ENCODE measurements at regions not wholly inside any gene's neighbourhood (a gene's known extent, or its start where the extent isn't known, plus 50 kb on each side); places are given as distances from the start of the nearest gene placed in this dataset.
"Not testable (repeated sequence)": the region's sequence is repeated elsewhere in the genome, so short reads cannot be mapped to it uniquely, and the experiment has no call there.

DNA sequence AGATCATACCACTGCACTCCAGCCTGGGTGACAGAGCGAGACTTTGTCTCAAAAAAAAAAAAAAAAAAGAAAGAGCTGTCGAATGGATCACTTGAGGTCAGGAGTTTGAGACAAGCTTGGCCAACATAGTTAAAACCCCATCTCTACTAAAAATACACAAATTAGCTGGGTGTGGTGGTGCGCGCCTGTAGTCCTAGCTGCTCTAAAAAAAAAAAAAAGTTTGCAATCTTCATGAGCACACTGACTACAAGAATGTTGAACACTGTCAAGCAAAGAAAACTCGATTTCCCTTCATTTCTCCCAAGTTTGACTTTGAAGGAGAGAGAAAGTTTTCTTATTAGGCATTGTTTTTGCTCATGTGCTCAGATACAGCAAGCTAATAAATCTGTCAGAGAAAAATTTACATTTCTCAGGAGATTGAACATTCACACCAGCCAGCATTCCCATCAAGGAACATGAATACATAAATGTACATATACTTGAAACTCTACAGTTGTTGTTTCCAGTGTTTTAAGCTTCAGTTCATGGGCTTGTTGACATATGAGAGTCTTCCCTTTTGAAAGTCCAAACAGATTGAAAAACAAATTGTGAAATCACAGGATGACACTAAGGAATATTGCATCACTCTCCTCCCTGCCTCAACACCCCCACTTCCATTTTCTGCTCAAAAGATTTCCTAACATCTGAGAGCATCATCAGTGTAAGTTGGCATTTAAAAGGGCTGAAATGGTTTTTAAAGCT, 81.8 kb downstream of the ARRDC3 start:
- Histone ChIP-seq H3K9me3 (no peaks in the 10 kb centered on the region), H3K36me3 (no peaks in the 10 kb centered on the region), H3K4me1 (peaks cover 0 to 4% of the 10 kb centered on the region in 2 donors), H3K27ac (no peak overlapping the region), H3K4me3 (no peak overlapping the region), H3K27me3 (no peaks in the 10 kb centered on the region)
- no peak for DNase-seq (ENCODE audit: low spot score in 2 of 2)
- TF ChIP-seq, protein P1, sequence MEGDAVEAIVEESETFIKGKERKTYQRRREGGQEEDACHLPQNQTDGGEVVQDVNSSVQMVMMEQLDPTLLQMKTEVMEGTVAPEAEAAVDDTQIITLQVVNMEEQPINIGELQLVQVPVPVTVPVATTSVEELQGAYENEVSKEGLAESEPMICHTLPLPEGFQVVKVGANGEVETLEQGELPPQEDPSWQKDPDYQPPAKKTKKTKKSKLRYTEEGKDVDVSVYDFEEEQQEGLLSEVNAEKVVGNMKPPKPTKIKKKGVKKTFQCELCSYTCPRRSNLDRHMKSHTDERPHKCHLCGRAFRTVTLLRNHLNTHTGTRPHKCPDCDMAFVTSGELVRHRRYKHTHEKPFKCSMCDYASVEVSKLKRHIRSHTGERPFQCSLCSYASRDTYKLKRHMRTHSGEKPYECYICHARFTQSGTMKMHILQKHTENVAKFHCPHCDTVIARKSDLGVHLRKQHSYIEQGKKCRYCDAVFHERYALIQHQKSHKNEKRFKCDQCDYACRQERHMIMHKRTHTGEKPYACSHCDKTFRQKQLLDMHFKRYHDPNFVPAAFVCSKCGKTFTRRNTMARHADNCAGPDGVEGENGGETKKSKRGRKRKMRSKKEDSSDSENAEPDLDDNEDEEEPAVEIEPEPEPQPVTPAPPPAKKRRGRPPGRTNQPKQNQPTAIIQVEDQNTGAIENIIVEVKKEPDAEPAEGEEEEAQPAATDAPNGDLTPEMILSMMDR (IDR thresholded peaks at IDR 0.05), result no peak
- intact Hi-C loops (cut with DNase I), result no loop called here

DNA sequence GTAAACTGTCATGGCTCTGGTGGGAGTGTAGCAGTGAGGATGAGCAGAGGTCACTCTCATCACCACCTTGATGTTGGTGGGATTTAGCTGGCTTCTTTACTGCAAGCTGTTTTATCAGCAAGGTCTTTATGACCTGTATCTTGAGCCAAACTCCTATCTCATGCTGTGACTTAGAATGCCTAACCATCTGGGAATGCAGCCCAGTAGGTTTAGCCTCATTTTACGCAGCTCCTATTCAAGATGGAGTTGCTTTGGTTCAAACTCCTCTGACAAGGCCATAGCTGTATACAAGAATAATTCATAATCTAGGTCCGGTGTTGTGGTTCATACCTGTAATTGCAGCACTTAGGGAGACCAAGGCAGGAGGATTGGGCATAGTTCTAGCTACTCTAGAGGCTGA, 85.1 kb downstream of the ARRDC3 start:
- no peaks in the 10 kb centered on the region for H3K27me3 ChIP-seq
- TF ChIP-seq, protein P1 (IDR thresholded peaks at IDR 0.05), result no peak
- no peak for DNase-seq (ENCODE audit: low spot score in 2 of 2)
- intact Hi-C loops (cut with DNase I), result loop anchor here (2.0 to 5.0 kb wide), 2 partner anchors 17 to 84 kb away; partner anchors contain the start of gene ARRDC3
- H3K9me3 ChIP-seq, result no peaks in the 10 kb centered on the region
- H3K36me3 ChIP-seq, result no peaks in the 10 kb centered on the region
- H3K4me3 ChIP-seq, result no peak overlapping the region
- peaks cover 0 to 4% of the 10 kb centered on the region in 2 donors for H3K4me1 ChIP-seq
- H3K27ac ChIP-seq, result no peak overlapping the region

DNA sequence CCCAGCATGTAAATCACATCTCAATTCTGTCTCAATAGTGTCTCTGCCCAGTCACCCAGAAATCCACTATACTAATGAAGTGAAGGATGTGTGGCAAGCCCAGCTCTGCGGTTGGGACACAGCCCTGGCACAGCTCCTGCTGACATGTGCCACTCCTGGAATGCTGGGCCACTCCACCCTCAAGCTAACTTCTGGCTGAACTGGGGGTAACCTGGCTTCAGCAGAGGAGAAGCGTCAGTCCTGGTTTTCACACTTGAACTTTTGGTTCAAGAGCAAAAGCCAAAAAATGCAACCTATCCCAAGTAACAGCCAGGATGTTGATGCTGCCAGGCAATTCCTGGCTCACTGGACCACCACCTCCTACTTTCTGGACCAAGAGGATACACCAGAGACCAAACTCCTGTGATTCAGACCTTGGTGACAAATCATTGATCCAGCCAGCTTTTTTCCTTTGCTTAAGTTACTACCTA, 86.4 kb downstream of the ARRDC3 start:
- Histone ChIP-seq H3K4me3 (no peak overlapping the region), H3K27ac (peak overlapping the region; percentile 5 to 64), H3K36me3 (no peaks in the 10 kb centered on the region), H3K27me3 (no peaks in the 10 kb centered on the region), H3K9me3 (no peaks in the 10 kb centered on the region), H3K4me1 (peaks cover 0 to 4% of the 10 kb centered on the region in 2 donors)
- intact Hi-C loops (cut with DNase I), result loop anchor here (2.0 to 5.0 kb wide), 2 partner anchors 16 to 86 kb away; partner anchors contain the start of gene ARRDC3
- peak in 1 of 2 donors; percentile 90 for DNase-seq (ENCODE audit: low spot score in 2 of 2)
- TF ChIP-seq, protein P1 (IDR thresholded peaks at IDR 0.05), result no peak

DNA sequence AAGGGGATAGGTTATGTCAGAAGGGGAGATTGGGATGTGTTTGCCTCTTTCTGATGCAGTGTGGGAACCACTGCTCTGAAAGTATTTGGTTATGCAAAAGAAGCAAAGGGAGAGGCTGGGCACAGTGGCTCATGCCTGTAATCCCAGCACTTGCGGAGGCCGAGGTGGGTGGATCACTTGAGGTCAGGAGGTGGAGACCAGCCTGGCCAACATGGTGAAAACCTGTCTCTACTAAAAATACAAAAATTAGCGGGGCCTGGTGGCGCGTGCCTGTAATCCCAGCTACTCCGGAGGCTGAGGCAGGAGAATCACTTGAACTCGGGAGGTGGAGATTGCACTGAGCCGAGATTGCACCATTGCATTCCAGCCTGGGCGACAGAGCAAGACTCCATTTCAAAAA, 87.0 kb downstream of the ARRDC3 start:
- H3K27ac ChIP-seq, result peak overlapping the region in 1 of 2 donors; percentile 64

DNA sequence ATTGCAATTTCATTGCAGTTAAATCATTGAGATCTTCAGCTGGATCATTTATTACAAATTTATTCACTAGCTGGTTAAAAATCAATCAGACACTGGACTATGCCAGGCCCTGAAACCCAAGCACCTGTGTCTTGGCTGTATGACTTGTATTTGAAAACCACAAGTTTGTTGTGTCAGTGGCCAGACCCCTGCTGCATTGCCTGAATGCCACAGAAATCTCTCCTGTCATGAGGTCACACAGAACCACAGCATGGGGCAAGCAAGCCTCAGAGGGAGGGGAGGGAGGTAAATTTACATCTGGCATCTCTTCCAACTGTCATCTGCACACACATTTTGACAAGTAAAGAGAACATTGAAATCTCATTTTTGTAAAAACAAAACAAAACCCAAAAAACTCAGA, 90.0 kb downstream of the ARRDC3 start:
- TF ChIP-seq, protein P1 (IDR thresholded peaks at IDR 0.05), result no peak
- H3K4me1 ChIP-seq, result peaks cover 4% of the 10 kb centered on the region in 2 donors
- no peak overlapping the region for H3K27ac ChIP-seq
- H3K4me3 ChIP-seq, result no peak overlapping the region
- no peaks in the 10 kb centered on the region for H3K36me3 ChIP-seq
- no peaks in the 10 kb centered on the region for H3K9me3 ChIP-seq
- no peak for DNase-seq (ENCODE audit: low spot score in 2 of 2)
- H3K27me3 ChIP-seq, result no peaks in the 10 kb centered on the region
- intact Hi-C loops (cut with DNase I), result no loop called here

More for the DNA sequence above, 87.0 kb downstream of the ARRDC3 start:
- intact Hi-C loops (cut with DNase I), result loop anchor here (2.0 to 5.0 kb wide), 2 partner anchors 15 to 86 kb away; partner anchors contain the start of gene ARRDC3
- H3K27me3 ChIP-seq; H3K36me3 ChIP-seq; DNase-seq (ENCODE audit: low spot score in 2 of 2); H3K9me3 ChIP-seq; H3K4me1 ChIP-seq; H3K4me3 ChIP-seq: not testable (repeated sequence)

All from ascending aorta (tissue), 2 donors.